ENCODE measurements at regions not wholly inside any gene's neighbourhood (a gene's known extent, or its start where the extent isn't known, plus 50 kb on each side); places are given as distances from the start of the nearest gene placed in this dataset.

- TF ChIP-seq CTCF (IDR thresholded peaks at IDR 0.05) (no peak), POLR2A (IDR thresholded peaks at IDR 0.05) (no peak)
These were observed 147.1 kb downstream of the DNAJB9 start for GRCh38 chr7:108716783-108717182.

All from thyroid gland (tissue), 4 donors.